ENCODE measurements at regions not wholly inside any gene's neighbourhood (a gene's known extent, or its start where the extent isn't known, plus 50 kb on each side); places are given as distances from the start of the nearest gene placed in this dataset.

GRCh38 chr6:130565696-130566095 is 199.9 kb downstream of the TMEM200A start:
- H3K27ac Mint-ChIP-seq: no peak overlapping the region
- peaks cover 35% of the 10 kb centered on the region for H3K9me3 Mint-ChIP-seq
- H3K4me3 Mint-ChIP-seq: no peak overlapping the region
- peaks cover 18% of the 10 kb centered on the region for H3K4me1 Mint-ChIP-seq
- DNase-seq: no peak
- no peaks in the 10 kb centered on the region for H3K27me3 Mint-ChIP-seq
- peaks cover 11% of the 10 kb centered on the region for H3K36me3 Mint-ChIP-seq (ENCODE audit: low read depth)
- intact Hi-C loops (cut with micrococcal nuclease): no loop called here

- intact Hi-C loops (cut with micrococcal nuclease): no loop called here
- H3K9me3 Mint-ChIP-seq: peaks cover 36% of the 10 kb centered on the region
- peaks cover 41% of the 10 kb centered on the region for H3K4me1 Mint-ChIP-seq
- no peak for DNase-seq
- no peak overlapping the region for H3K4me3 Mint-ChIP-seq
- H3K27ac Mint-ChIP-seq: no peak overlapping the region
- no peaks in the 10 kb centered on the region for H3K27me3 Mint-ChIP-seq
- peaks cover 42% of the 10 kb centered on the region for H3K36me3 Mint-ChIP-seq (ENCODE audit: low read depth)
These were observed 208.3 kb downstream of the TMEM200A start for GRCh38 chr6:130574146-130574545.

- DNase-seq: no peak
- intact Hi-C loops (cut with micrococcal nuclease): loop anchor here (5.0 kb wide), 1 partner anchor 122 kb away; no protein-coding TSS in a partner anchor
- peak overlapping the region; percentile 75 for H3K4me3 Mint-ChIP-seq
- H3K27ac Mint-ChIP-seq: peak overlapping the region; percentile 74
- peaks cover 31% of the 10 kb centered on the region for H3K9me3 Mint-ChIP-seq
- peaks cover 41% of the 10 kb centered on the region for H3K4me1 Mint-ChIP-seq
- H3K36me3 Mint-ChIP-seq (ENCODE audit: low read depth): peaks cover 39% of the 10 kb centered on the region
- H3K27me3 Mint-ChIP-seq: no peaks in the 10 kb centered on the region
These were observed 209.7 kb downstream of the TMEM200A start for GRCh38 chr6:130575557-130575956.

- H3K36me3 Mint-ChIP-seq (ENCODE audit: low read depth): peaks cover 35% of the 10 kb centered on the region
- peaks cover 41% of the 10 kb centered on the region for H3K4me1 Mint-ChIP-seq
- peak overlapping the region; percentile 75 for H3K4me3 Mint-ChIP-seq
- H3K27ac Mint-ChIP-seq: peak overlapping the region; percentile 74
- intact Hi-C loops (cut with micrococcal nuclease): loop anchor here (1.0 to 5.0 kb wide), 4 partner anchors 17 to 121 kb away; no protein-coding TSS in a partner anchor
- peak; percentile 93 for DNase-seq
- H3K9me3 Mint-ChIP-seq: peaks cover 27% of the 10 kb centered on the region
- no peaks in the 10 kb centered on the region for H3K27me3 Mint-ChIP-seq
These were observed 210.2 kb downstream of the TMEM200A start for GRCh38 chr6:130575971-130576370.

GRCh38 chr6:130577178-130577919 is 211.5 kb downstream of the TMEM200A start:
- peak overlapping the region; percentile 27 for H3K27ac Mint-ChIP-seq
- intact Hi-C loops (cut with micrococcal nuclease): loop anchor here (2.0 to 5.0 kb wide), 3 partner anchors 15 to 120 kb away; no protein-coding TSS in a partner anchor
- DNase-seq: peak; percentile 67
- H3K36me3 Mint-ChIP-seq (ENCODE audit: low read depth): peaks cover 26% of the 10 kb centered on the region
- no peaks in the 10 kb centered on the region for H3K27me3 Mint-ChIP-seq
- peaks cover 41% of the 10 kb centered on the region for H3K4me1 Mint-ChIP-seq
- peak overlapping the region; percentile 51 for H3K4me3 Mint-ChIP-seq
- H3K9me3 Mint-ChIP-seq: peaks cover 19% of the 10 kb centered on the region

GRCh38 chr6:130578713-130579112 is 212.9 kb downstream of the TMEM200A start:
- H3K4me3 Mint-ChIP-seq: no peak overlapping the region
- H3K9me3 Mint-ChIP-seq: peaks cover 19% of the 10 kb centered on the region
- no peaks in the 10 kb centered on the region for H3K27me3 Mint-ChIP-seq
- intact Hi-C loops (cut with micrococcal nuclease): loop anchor here (5.0 kb wide), 1 partner anchor 119 kb away; no protein-coding TSS in a partner anchor
- peaks cover 19% of the 10 kb centered on the region for H3K36me3 Mint-ChIP-seq (ENCODE audit: low read depth)
- DNase-seq: no peak
- peaks cover 41% of the 10 kb centered on the region for H3K4me1 Mint-ChIP-seq
- H3K27ac Mint-ChIP-seq: no peak overlapping the region

GRCh38 chr6:130583268-130583667 is 217.5 kb downstream of the TMEM200A start:
- H3K4me1 Mint-ChIP-seq: peaks cover 23% of the 10 kb centered on the region
- peaks cover 4% of the 10 kb centered on the region for H3K36me3 Mint-ChIP-seq (ENCODE audit: low read depth)
- H3K27me3 Mint-ChIP-seq: no peaks in the 10 kb centered on the region
- intact Hi-C loops (cut with micrococcal nuclease): no loop called here
- H3K9me3 Mint-ChIP-seq: peaks cover 6% of the 10 kb centered on the region
- no peak for DNase-seq
- no peak overlapping the region for H3K27ac Mint-ChIP-seq
- H3K4me3 Mint-ChIP-seq: no peak overlapping the region

GRCh38 chr6:130585587-130585986 is 219.8 kb downstream of the TMEM200A start:
- H3K27ac Mint-ChIP-seq: peak overlapping the region; percentile 15
- peak overlapping the region; percentile 33 for H3K4me3 Mint-ChIP-seq
- H3K27me3 Mint-ChIP-seq: no peaks in the 10 kb centered on the region
- peaks cover 19% of the 10 kb centered on the region for H3K4me1 Mint-ChIP-seq
- intact Hi-C loops (cut with micrococcal nuclease): no loop called here
- peaks cover 1% of the 10 kb centered on the region for H3K36me3 Mint-ChIP-seq (ENCODE audit: low read depth)
- no peak for DNase-seq
- H3K9me3 Mint-ChIP-seq: no peaks in the 10 kb centered on the region

- H3K4me1 Mint-ChIP-seq: peaks cover 25% of the 10 kb centered on the region
- peaks cover 1% of the 10 kb centered on the region for H3K36me3 Mint-ChIP-seq (ENCODE audit: low read depth)
- no peak for DNase-seq
- no peak overlapping the region for H3K27ac Mint-ChIP-seq
- H3K27me3 Mint-ChIP-seq: no peaks in the 10 kb centered on the region
- intact Hi-C loops (cut with micrococcal nuclease): no loop called here
- H3K9me3 Mint-ChIP-seq: peaks cover 16% of the 10 kb centered on the region
- H3K4me3 Mint-ChIP-seq: no peak overlapping the region
These were observed 222.1 kb downstream of the TMEM200A start for GRCh38 chr6:130587778-130588520.

- H3K4me1 Mint-ChIP-seq: peaks cover 18% of the 10 kb centered on the region
- H3K36me3 Mint-ChIP-seq (ENCODE audit: low read depth): peaks cover 1% of the 10 kb centered on the region
- intact Hi-C loops (cut with micrococcal nuclease): loop anchor here (2.0 kb wide), 1 partner anchor 16 kb away; no protein-coding TSS in a partner anchor
- no peak overlapping the region for H3K4me3 Mint-ChIP-seq
- H3K27ac Mint-ChIP-seq: no peak overlapping the region
- DNase-seq: peak; percentile 29
- H3K9me3 Mint-ChIP-seq: peaks cover 26% of the 10 kb centered on the region
- H3K27me3 Mint-ChIP-seq: no peaks in the 10 kb centered on the region
These were observed 227.4 kb downstream of the TMEM200A start for GRCh38 chr6:130593200-130593599.

GRCh38 chr6:130593948-130594347 is 228.1 kb downstream of the TMEM200A start:
- peaks cover 21% of the 10 kb centered on the region for H3K4me1 Mint-ChIP-seq
- H3K4me3 Mint-ChIP-seq: no peak overlapping the region
- H3K36me3 Mint-ChIP-seq (ENCODE audit: low read depth): peaks cover 5% of the 10 kb centered on the region
- peaks cover 31% of the 10 kb centered on the region for H3K9me3 Mint-ChIP-seq
- DNase-seq: peak; percentile 42
- no peaks in the 10 kb centered on the region for H3K27me3 Mint-ChIP-seq
- intact Hi-C loops (cut with micrococcal nuclease): loop anchor here (2.0 kb wide), 1 partner anchor 17 kb away; no protein-coding TSS in a partner anchor
- no peak overlapping the region for H3K27ac Mint-ChIP-seq

GRCh38 chr6:130598021-130598989 is 228.9 kb upstream of the SMLR1 start:
- Mint-ChIP-seq H3K9me3 (peaks cover 20% of the 10 kb centered on the region), H3K4me3 (no peak overlapping the region), H3K36me3 (ENCODE audit: low read depth) (peaks cover 11% of the 10 kb centered on the region), H3K27me3 (no peaks in the 10 kb centered on the region), H3K4me1 (peaks cover 28% of the 10 kb centered on the region), H3K27ac (no peak overlapping the region)
- intact Hi-C loops (cut with micrococcal nuclease): no loop called here
- DNase-seq: peak; percentile 26

GRCh38 chr6:130600880-130601341 is 226.3 kb upstream of the SMLR1 start:
- Mint-ChIP-seq H3K27me3 (peaks cover 2% of the 10 kb centered on the region), H3K36me3 (ENCODE audit: low read depth) (peaks cover 18% of the 10 kb centered on the region), H3K4me3 (no peak overlapping the region), H3K9me3 (peaks cover 36% of the 10 kb centered on the region), H3K4me1 (peaks cover 32% of the 10 kb centered on the region), H3K27ac (no peak overlapping the region)
- DNase-seq: no peak
- intact Hi-C loops (cut with micrococcal nuclease): loop anchor here (5.0 kb wide), 1 partner anchor 84 kb away; no protein-coding TSS in a partner anchor

All from activated CD4-positive, alpha-beta T cell treated with anti-CD3 and anti-CD28 coated beads, Interleukin-2, amount 10 ng/mL, durations not matched to agents 24 days and 14 days (primary cell).